Activated CD8-positive, alpha-beta memory T cell treated with anti-CD3 and anti-CD28 coated beads for 4 hours (primary cell): ENCODE measurements at regions not wholly inside any gene's neighbourhood (a gene's known extent, or its start where the extent isn't known, plus 50 kb on each side); places are given as distances from the start of the nearest gene placed in this dataset.

Experiments
- DNase-seq, 2 donors: peaks; one replicate each; pipeline ENCODE4 v3.0.0-alpha.2; 2020; ENCODE audit warnings: low read depth in 2 of 2

DNA sequence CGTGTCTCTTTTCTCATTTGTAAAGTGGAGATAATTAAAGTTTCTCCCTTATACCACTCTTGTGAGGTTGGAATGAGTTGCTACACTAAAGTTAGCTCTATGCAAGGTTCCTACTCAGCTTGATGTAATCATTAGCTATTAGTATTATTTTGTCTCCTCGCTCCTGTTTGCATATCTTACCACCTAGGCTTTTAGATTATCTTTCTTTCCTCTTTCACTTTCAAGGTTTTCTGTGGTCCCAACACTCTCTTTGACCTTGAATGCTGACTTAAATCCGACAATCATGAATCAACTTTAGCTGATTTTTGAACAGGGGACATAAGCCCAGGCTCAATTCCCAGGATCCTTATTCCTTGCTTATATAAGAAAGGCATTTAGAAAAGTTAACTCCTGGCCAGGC, 769.7 kb upstream of the GRM7 start:
- DNase-seq, result no peak

DNA sequence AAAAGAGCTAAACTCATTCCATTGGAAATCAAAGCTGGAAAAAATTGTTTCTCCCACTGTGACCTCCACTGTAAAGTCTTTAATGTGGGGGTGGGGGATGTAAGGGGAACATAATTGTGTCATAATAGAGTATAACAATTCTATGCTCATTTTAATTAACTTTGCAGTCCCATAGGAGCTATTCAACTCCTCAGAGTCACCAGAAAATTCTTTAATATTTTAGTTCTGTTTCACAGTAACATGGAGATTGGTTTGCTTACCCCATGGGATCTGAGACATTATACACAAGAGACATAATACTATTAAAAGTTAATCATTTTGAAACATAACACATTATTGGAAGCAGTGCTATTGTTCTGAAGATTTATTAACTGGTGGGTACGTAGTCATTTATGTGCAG, 765.9 kb upstream of the GRM7 start:
- DNase-seq, result no peak

DNA sequence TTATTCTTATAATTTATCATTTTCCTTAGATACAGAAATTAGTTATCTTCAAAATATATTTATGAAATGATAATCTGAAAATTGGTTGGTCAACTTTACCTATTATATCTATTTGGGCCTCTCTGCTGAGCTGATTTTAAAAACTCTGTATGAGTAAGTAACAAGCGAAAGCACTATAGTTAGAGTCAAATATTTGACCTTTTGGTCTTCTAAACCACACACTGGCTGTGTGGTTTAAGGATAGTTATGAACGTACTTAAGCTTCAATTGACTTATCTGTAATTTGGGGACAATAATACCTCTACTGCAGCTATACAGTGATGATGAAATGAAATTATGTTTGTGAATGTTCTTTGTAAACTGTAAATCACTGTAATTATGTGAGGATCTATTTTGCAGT, 763.9 kb upstream of the GRM7 start:
- DNase-seq, result no peak

DNA sequence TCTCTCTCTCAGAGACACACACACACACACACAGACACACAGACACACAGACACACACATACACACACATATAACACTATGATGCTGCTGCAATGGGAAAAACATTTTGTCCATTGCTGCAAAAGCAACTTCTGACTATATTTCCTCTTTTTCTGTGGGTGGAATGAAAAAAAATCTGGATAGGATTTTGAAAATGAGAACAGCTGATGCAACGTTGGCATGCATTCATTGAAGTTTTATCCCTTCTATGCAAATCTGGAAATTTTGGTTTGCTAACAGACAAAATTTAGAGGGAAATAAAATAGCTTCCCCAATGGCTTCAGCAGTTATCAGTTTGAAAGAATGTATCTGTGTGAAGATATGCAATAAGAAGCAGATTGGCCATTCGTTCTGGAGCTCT, 763.4 kb upstream of the GRM7 start:
- no peak for DNase-seq

DNA sequence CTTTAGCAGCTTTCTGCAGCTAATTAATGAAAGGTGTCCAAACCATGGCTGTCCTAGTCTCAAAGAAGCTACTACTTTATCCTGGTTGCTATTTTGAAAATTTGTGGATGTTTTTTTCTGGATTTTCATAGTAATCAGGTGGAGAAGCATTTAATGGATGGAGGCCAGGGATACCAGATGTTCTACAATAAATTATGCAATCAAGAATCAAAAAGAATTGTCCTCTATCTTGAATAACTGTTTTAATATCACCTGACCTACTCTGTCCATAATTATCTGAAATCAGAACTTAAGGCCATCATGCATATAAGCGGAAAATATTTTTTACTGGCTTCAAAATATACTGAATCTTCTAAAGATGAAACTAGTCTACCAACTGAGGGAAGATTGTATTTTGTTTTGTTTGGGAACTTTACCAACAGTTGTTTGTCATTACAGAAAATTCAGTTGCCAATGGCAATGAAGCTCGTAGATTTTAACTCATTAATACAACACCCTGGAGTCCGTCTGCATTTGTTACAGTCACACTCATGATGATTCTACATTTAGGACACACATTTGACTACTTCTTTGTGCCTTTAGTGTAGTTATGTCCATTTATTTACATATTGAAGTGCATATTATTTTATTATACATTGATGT, 762.3 kb upstream of the GRM7 start:
- no peak for DNase-seq

DNA sequence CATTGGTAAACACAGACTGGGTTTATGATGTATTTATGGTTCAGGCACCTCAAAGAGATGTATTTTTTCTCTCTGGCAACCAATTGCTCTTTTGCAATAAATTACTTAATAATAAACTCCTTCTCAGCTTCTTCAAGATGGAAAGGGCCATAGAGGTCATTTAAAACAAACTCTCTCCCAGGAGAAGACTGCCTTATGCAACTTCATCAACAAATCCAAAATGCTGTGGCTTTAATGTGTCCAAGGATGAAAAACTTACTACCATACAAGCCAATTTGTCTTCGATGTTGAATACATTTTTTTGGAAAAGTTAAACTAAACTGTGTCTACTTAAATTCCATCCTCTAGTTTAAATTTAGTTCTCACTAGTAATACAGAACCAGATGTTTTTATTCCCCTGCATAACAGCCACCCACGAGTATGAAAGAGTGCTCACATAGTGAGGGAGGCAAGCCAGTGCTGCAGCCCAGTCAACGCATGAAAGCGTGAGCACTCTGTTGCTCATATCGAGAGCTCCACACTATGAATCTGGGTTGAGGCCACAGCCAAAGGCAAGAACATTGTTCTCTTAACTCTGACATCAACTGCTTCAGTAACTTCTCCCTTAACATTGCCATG, 761.3 kb upstream of the GRM7 start:
- no peak for DNase-seq

DNA sequence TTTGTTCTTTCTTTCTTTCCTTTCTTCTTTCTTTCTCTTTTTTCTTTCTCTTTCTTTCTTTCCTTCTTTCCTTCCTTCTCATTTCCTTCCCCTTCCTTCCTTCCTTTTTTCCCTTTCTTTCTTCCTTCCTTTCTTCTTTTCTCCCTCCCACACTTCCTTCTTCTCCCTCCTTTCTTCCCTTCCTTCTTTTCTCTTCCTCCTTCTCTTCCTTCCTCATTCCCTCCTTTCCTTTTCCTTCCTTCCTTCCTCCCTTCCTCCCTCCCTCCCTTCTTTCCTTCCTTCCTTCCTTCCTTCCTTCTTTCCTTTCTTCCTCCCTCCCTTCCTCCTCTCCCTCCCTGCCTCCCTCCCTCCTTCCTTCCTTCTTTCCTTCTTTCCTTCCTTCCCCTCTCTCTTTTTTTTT, 755.7 kb upstream of the GRM7 start:
- no peak for DNase-seq

DNA sequence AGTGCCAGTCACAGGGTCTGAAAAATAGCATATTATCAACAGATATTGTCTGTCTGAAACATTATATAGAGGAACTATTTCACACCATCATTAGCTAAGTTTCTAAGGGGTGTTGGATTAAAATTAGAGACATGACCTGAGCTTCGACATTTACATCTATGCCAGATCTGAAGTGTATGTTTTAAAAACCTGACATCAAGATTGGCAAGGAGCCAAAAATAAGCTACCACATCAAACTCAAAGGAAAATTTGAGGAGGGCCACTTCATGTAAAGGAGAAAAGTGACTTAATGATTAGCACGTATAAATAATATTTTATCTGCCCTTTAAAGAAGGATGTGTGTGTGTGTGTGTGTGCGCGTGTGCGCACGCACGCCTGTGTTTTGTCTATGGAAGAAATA, 752.0 kb upstream of the GRM7 start:
- no peak for DNase-seq

DNA sequence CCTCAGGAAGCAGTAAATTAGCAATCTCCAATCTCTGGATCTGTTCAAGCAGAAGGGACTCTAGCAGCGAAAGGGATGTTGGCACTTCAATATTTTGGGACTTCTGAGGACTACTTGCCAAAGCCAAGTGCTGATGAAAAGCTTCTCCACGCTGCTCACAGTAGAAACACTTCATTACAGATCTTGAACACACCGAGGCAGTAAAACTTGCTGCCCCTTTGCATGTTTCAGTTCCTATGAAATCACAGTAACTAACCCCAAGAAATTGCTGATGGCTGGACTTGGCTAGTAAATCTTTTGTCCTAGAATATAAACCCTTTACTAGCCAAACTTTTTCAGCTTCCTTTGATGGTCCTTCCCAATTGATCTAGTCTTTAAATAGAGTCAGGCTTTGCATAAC, 750.5 kb upstream of the GRM7 start:
- DNase-seq, result no peak

DNA sequence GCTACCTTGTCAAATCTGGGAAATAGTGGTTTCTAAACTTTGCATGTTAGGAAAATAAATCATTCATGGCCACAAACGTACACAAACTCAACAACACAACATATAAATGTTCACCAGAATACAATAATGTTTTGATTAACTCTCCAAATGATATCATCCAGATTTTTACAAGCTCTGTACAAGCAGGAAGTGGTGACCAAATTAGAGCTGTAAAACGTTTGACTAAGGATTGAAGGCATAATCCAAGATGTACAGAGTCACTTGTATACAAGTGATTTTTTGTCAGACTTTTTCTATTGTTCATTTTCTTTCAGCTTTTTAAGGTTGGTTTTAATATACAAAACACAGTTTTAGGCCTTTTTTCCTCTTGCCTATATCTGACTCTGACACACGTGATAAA, 748.4 kb upstream of the GRM7 start:
- DNase-seq, result no peak

DNA sequence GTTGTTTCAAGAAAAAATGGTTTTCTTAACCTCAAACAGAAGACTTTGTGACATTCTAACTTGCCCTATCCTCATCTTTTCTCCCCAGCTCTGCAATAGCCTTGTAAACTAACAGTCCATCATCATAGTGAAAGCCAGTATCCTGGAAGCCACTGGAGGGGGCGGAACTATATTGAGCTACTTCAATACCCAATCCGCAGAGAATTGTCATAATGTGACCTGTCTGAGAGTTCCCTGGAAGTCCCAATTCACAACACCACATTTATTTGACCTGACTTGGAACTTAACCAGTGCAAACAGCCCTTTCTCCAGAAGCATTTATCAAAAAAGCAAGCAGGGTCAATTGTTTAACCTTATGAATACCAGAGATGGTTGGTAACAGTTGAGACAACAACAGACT, 747.6 kb upstream of the GRM7 start:
- no peak for DNase-seq

DNA sequence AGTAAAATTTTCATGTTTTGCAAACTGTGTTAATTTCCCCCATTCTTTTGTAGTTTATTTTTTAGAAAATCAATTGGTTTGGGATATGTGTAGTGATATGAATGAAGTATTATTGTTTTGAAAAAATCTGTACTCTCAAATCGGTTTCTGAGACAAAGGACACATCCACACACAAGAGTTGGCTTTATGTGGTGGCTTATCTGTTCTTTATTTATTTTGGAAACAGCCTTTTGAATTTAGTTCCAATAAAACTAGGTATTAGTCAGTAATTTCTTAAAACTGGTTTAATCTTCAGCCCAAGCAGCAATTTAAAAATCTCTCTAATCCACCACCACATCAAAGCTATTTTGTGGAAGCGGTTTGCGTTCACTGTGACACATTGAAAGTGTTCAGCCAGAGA, 741.5 kb upstream of the GRM7 start:
- no peak for DNase-seq

DNA sequence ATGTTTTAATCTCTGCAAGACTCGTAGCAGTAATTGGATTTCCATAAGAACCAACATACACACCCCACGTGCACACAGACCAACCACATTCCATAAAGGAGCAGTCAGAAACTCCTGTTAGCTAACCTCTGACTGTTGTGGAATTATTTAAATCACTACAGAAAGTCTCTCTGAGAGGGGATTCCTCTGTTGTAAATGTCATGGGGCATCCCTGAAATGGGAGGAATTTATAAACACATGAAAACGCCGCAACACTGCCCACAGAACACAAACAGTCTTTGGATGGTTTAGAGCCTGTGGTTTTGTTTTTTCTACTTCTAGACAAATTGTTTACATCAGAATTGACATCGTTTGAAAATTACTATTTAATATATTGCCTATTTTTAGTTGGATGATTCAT, 740.1 kb upstream of the GRM7 start:
- DNase-seq, result no peak

DNA sequence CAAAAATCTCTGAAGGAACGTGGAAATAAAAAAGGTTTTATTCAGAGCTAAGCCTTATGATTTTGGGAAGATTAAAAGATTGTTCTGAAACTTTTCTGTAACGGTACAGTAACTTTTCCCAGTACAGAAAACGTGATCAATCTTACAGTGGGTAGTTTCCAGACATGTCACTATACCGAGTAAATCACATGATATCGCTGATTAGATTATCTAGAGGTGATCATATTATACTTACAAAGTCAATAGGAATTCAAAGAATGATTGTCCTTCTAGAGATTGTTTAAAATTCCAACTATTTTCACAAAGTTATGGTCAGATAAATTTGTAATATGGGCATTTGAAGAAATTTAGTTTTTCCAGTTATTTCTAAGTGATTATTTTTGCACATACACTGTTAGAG, 736.0 kb upstream of the GRM7 start:
- no peak for DNase-seq

DNA sequence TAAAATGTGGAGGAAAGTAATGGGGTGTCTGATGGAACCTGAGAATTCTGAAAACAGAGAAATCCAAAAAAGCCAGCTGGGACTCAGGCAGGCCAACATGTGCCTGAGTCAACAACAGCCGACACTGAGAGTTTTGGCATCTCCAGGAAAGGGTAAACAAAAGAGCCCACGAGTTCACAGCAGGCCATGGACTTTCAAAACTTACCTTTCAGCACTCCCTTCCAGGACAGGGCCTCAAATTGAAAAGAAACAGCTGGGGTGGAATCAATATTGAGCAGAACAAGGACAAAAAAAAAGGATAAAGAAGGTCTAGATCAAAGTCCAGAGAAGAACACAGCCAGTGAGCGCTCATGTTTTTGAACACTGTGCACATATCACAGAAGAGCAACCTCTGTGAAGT, 735.4 kb upstream of the GRM7 start:
- DNase-seq, result no peak

DNA sequence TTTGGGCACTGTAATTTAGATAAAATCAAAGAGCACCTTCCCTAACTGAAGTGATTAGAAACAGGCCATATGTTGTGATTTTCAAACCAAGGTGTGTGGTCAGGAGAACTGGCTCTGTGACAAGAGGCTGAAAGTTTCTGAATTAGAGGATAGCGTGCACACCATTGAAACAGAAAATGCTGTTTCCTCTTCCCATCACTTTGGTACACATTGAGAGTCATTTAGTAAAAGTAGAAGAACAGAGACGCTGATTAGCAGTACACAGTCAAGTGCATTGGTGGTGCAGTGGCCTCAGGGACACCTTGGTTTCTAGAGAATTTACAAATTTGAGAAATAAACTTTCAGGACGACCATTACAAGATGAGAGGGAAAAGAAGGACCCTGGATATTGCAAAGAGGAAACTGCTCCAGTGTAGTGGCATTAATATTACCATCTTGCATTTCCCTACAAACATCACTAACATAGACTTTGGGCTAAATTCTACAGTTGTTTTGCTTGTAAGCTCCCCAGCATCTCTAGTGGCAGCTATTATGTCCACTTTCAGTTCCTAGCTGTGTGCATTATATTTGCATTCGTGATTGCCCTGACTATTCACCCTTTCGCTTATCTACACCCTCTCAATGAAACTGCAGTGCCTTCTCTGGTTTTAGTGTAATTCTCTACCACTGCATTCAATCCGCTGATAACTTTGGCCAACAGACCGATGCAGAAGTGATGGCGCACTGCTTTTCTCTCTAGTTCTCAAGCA, 728.1 kb upstream of the GRM7 start:
- DNase-seq, result no peak

DNA sequence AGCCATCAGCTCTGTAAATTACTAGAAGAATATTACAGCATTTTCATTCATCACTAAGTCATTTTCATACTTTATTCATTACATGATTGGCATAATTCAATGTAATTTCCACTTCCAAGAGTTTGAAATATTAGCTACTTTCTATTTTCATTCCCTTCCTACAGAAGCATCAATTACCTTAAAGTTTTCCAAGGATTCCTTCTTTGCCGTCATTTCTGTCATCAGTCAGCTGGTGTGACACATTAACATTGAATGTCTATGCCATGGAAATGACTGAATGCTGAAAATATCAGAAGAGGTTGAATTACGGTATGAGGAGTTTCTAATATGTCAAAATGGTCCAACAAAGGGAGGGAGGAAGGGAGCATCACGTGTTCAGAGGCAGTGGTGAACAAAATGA, 718.2 kb upstream of the GRM7 start:
- DNase-seq, result no peak

DNA sequence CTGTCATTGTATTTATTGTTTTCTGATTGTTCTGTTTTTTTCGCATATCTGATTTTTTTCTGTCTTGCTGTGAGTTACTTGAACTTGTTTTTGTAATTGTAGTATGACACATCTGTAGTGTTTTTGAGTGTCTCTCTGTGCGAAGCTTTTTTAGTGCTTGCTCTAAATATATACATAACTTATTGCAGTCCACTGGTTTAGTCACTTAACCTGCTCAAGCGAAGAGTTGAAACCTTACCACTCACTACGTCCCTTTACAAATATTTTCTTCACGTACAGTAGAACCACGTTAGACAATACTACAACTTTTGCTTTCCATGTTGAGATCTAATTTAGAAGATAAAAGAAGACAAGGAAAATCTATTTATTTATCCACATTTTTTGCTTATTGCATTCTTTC, 713.0 kb upstream of the GRM7 start:
- DNase-seq, result no peak

DNA sequence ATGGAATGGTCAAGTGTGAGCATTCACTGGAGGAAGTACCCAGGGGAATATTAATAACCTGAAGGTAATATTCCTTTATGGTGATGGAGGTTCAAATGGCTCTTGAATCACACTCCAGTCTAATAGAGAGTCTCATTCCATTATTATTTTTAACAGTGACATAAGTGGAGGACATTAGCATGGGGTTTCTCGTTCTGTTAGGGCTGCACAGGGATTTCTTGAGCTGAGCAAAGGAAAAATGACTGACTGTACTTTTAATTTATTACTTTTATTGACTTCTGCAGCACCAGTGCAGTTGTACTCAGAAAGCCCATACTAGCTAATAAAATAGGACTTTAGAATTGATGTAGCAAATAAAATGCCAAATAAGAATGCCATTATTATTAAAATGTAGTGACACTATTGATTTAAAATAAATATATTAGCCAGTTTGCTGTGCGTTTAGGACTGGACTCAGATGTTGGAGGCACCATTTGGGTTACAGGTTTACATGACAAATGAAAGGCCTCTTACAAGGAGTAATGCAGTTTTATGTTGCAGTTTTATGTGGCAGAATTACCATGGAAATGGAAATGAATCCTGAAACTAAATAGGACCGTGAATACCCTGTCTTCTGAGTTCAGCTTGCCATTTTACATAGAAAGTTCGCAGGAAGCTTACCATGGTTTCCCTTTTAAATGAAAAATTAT, 705.1 kb upstream of the GRM7 start:
- no peak for DNase-seq

DNA sequence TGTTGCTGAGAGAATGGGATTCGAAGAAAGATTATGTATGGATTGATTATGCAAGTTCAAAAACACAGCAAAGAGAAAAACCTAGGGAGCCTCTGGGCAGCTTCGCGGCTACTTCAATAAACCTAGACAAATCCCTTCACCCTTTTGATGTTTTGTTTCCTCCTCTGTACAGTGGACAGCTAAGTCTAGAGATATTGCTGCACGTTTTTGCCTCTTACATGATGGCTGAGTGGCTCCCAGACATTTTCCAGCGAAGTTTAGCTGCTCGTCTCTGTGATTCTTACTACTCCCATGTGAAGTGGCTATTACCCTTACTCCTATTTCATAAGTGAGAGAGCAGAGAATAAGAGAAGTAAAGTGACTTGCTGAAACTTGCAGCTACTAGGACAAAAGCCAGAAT, 695.0 kb upstream of the GRM7 start:
- no peak for DNase-seq

DNA sequence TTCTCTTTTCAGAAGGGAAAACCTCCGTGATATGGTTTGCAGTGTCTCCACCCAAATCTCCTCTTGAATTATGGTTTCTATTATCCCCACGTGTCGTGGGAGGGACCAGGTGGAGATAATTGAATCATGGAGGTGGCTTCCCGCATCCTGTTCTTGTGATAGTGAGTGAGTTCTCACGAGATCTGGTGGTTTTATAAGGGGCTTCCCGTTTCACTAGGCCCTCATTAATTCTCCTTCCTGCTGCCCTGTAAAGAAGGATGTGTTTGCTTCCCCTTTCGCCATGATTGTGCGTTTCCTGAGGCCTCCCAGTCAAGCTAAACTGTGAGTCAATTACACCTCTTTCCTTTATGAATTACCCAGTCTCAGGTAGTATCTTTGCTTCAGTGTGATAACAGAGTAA, 692.7 kb upstream of the GRM7 start:
- DNase-seq, result no peak

DNA sequence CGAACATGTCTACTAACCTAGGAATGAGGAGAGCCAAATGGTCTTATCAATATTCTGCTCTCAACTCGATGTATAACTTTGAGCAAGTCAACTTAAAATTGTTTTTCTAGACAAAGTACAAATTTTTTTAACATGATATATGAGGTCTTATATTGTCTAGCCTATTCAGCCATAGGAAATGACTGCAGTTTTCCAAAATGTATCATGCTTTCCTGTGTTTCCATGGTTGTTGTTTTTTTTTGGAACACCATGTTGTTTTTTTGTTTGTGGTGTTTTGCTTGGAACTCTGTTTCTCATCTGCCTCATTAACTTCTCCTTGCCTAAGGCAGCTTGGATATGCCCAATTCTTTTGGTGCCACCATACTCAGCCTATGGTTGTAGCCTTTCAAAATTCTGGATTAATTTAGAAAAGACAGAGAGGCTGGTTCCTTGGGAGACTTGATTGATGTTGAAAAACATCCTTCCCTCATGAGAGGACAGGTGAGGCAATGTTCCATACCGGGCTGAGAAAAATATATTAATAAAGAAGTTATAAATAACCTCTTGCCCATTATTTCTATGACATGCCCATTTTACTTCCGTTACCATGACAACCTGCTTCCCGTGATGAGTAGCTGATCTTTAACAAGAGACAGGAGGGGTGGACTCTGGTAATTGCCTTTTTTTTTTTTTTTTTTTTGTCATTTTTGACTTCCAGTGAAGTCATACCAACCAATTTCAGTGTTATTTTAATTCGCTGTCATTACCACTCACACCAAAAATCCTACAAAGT, 687.9 kb upstream of the GRM7 start:
- no peak for DNase-seq
